ENCODE measurements at regions not wholly inside any gene's neighbourhood (a gene's known extent, or its start where the extent isn't known, plus 50 kb on each side); places are given as distances from the start of the nearest gene placed in this dataset.

DNA sequence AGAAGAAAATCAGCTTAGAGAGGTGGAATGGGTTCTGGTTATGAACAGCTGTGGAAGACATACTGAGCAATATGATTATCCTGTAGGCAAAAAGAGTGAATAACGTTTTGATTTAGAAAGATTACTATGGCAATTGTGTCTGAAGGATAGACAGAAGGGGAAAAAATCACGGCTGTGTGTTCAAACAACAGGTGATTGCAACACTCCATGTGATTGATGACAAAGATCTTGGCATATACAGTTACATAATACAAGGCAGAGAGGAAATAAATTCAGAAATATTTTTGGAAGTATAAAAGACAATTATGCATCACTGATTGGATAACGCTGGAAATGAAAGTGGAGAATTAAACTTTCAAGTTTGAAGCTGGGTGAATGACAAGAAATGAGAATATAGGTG is 58.5 kb upstream of the KCNJ3 start:
- peak overlapping the region; percentile 15; the same call in 1 of the 2 replicates for H2AFZ ChIP-seq
- H3K4me1 ChIP-seq (ENCODE audit: insufficient read depth), result no peaks in the 10 kb centered on the region
- TF ChIP-seq, protein P1, sequence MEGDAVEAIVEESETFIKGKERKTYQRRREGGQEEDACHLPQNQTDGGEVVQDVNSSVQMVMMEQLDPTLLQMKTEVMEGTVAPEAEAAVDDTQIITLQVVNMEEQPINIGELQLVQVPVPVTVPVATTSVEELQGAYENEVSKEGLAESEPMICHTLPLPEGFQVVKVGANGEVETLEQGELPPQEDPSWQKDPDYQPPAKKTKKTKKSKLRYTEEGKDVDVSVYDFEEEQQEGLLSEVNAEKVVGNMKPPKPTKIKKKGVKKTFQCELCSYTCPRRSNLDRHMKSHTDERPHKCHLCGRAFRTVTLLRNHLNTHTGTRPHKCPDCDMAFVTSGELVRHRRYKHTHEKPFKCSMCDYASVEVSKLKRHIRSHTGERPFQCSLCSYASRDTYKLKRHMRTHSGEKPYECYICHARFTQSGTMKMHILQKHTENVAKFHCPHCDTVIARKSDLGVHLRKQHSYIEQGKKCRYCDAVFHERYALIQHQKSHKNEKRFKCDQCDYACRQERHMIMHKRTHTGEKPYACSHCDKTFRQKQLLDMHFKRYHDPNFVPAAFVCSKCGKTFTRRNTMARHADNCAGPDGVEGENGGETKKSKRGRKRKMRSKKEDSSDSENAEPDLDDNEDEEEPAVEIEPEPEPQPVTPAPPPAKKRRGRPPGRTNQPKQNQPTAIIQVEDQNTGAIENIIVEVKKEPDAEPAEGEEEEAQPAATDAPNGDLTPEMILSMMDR (conservative IDR thresholded peaks at IDR 0.05; ENCODE audit: low read depth in 2 of 2), result no peak
- TF ChIP-seq EZH2 (IDR thresholded peaks at IDR 0.05; ENCODE audit: low read depth, unreplicated experiment) (no peak), EZH2phosphoT487 (IDR thresholded peaks at IDR 0.05; ENCODE audit: unreplicated experiment) (no peak), NANOG (IDR thresholded peaks at IDR 0.05; ENCODE audit: borderline replicate concordance) (no peak), ZNF331 (CRISPR knock-in tag; IDR thresholded peaks at IDR 0.05; ENCODE audit: low read depth) (no peak), CREB1 (CRISPR knock-in tag; IDR thresholded peaks at IDR 0.05; ENCODE audit: low read depth) (no peak), ZNF114 (CRISPR knock-in tag; IDR thresholded peaks at IDR 0.05) (no peak), JUNB (IDR thresholded peaks at IDR 0.05; ENCODE audit: unreplicated experiment) (no peak), POLR2AphosphoS5 (IDR thresholded peaks at IDR 0.05; ENCODE audit: low read depth) (no peak), STAT1 (IDR thresholded peaks at IDR 0.05; ENCODE audit: unreplicated experiment) (no peak)
- TF ChIP-seq, protein P2, sequence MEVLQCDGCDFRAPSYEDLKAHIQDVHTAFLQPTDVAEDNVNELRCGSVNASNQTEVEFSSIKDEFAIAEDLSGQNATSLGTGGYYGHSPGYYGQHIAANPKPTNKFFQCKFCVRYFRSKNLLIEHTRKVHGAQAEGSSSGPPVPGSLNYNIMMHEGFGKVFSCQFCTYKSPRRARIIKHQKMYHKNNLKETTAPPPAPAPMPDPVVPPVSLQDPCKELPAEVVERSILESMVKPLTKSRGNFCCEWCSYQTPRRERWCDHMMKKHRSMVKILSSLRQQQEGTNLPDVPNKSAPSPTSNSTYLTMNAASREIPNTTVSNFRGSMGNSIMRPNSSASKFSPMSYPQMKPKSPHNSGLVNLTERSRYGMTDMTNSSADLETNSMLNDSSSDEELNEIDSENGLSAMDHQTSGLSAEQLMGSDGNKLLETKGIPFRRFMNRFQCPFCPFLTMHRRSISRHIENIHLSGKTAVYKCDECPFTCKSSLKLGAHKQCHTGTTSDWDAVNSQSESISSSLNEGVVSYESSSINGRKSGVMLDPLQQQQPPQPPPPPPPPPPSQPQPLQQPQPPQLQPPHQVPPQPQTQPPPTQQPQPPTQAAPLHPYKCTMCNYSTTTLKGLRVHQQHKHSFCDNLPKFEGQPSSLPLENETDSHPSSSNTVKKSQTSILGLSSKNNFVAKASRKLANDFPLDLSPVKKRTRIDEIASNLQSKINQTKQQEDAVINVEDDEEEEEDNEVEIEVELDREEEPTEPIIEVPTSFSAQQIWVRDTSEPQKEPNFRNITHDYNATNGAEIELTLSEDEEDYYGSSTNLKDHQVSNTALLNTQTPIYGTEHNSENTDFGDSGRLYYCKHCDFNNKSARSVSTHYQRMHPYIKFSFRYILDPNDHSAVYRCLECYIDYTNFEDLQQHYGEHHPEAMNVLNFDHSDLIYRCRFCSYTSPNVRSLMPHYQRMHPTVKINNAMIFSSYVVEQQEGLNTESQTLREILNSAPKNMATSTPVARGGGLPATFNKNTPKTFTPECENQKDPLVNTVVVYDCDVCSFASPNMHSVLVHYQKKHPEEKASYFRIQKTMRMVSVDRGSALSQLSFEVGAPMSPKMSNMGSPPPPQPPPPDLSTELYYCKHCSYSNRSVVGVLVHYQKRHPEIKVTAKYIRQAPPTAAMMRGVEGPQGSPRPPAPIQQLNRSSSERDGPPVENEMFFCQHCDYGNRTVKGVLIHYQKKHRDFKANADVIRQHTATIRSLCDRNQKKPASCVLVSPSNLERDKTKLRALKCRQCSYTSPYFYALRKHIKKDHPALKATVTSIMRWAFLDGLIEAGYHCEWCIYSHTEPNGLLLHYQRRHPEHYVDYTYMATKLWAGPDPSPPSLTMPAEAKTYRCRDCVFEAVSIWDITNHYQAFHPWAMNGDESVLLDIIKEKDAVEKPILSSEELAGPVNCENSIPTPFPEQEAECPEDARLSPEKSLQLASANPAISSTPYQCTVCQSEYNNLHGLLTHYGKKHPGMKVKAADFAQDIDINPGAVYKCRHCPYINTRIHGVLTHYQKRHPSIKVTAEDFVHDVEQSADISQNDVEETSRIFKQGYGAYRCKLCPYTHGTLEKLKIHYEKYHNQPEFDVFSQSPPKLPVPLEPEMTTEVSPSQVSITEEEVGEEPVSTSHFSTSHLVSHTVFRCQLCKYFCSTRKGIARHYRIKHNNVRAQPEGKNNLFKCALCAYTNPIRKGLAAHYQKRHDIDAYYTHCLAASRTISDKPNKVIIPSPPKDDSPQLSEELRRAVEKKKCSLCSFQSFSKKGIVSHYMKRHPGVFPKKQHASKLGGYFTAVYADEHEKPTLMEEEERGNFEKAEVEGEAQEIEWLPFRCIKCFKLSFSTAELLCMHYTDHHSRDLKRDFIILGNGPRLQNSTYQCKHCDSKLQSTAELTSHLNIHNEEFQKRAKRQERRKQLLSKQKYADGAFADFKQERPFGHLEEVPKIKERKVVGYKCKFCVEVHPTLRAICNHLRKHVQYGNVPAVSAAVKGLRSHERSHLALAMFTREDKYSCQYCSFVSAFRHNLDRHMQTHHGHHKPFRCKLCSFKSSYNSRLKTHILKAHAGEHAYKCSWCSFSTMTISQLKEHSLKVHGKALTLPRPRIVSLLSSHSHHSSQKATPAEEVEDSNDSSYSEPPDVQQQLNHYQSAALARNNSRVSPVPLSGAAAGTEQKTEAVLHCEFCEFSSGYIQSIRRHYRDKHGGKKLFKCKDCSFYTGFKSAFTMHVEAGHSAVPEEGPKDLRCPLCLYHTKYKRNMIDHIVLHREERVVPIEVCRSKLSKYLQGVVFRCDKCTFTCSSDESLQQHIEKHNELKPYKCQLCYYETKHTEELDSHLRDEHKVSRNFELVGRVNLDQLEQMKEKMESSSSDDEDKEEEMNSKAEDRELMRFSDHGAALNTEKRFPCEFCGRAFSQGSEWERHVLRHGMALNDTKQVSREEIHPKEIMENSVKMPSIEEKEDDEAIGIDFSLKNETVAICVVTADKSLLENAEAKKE (CRISPR knock-in tag; IDR thresholded peaks at IDR 0.05), result no peak
- TF ChIP-seq, protein P3, sequence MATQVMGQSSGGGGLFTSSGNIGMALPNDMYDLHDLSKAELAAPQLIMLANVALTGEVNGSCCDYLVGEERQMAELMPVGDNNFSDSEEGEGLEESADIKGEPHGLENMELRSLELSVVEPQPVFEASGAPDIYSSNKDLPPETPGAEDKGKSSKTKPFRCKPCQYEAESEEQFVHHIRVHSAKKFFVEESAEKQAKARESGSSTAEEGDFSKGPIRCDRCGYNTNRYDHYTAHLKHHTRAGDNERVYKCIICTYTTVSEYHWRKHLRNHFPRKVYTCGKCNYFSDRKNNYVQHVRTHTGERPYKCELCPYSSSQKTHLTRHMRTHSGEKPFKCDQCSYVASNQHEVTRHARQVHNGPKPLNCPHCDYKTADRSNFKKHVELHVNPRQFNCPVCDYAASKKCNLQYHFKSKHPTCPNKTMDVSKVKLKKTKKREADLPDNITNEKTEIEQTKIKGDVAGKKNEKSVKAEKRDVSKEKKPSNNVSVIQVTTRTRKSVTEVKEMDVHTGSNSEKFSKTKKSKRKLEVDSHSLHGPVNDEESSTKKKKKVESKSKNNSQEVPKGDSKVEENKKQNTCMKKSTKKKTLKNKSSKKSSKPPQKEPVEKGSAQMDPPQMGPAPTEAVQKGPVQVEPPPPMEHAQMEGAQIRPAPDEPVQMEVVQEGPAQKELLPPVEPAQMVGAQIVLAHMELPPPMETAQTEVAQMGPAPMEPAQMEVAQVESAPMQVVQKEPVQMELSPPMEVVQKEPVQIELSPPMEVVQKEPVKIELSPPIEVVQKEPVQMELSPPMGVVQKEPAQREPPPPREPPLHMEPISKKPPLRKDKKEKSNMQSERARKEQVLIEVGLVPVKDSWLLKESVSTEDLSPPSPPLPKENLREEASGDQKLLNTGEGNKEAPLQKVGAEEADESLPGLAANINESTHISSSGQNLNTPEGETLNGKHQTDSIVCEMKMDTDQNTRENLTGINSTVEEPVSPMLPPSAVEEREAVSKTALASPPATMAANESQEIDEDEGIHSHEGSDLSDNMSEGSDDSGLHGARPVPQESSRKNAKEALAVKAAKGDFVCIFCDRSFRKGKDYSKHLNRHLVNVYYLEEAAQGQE (IDR thresholded peaks at IDR 0.05; ENCODE audit: unreplicated experiment), result no peak
- TF ChIP-seq, protein P4, sequence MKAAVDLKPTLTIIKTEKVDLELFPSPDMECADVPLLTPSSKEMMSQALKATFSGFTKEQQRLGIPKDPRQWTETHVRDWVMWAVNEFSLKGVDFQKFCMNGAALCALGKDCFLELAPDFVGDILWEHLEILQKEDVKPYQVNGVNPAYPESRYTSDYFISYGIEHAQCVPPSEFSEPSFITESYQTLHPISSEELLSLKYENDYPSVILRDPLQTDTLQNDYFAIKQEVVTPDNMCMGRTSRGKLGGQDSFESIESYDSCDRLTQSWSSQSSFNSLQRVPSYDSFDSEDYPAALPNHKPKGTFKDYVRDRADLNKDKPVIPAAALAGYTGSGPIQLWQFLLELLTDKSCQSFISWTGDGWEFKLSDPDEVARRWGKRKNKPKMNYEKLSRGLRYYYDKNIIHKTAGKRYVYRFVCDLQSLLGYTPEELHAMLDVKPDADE (IDR thresholded peaks at IDR 0.05), result no peak
- Mint-ChIP-seq H3K27me3 (ENCODE audit: insufficient read depth, low read depth, poor library complexity) (no peaks in the 10 kb centered on the region), H3K4me3 (no peak overlapping the region), H3K9me3 (no peaks in the 10 kb centered on the region), H3K36me3 (ENCODE audit: low read depth) (no peaks in the 10 kb centered on the region), H3K4me1 (peaks cover 14% of the 10 kb centered on the region), H3K27ac (no peak overlapping the region)
- no peaks in the 10 kb centered on the region; the same call in 1 of the 2 replicates for H3K9me2 ChIP-seq (ENCODE audit: insufficient read depth)
- H3K4me3 ChIP-seq, result no peak overlapping the region
- H3F3A ChIP-seq (replicated peaks; ENCODE audit: low read depth), result no peaks in the 10 kb centered on the region
- no peaks in the 10 kb centered on the region for H4K20me1 ChIP-seq (replicated peaks; ENCODE audit: insufficient read depth)
- DNase-seq (ENCODE audit: low spot score) (no peak), ATAC-seq (no peak)
- no peaks in the 10 kb centered on the region for H3K79me2 ChIP-seq (replicated peaks; ENCODE audit: insufficient read depth)
- H3K36me3 ChIP-seq (ENCODE audit: insufficient read depth), result no peaks in the 10 kb centered on the region
- no peak overlapping the region for H3K4me2 ChIP-seq
- H3K27me3 ChIP-seq (ENCODE audit: insufficient read depth), result no peaks in the 10 kb centered on the region
- H3K27ac ChIP-seq (ENCODE audit: low read depth), result no peak overlapping the region
